Colon (tissue), 2 donors: ENCODE measurements at regions not wholly inside any gene's neighbourhood (a gene's known extent, or its start where the extent isn't known, plus 50 kb on each side); places are given as distances from the start of the nearest gene placed in this dataset.
"Not testable (repeated sequence)": the region's sequence is repeated elsewhere in the genome, so short reads cannot be mapped to it uniquely, and the experiment has no call there.

Experiments used
- FAIRE-seq: peaks from 2 replicates; lab custom pipeline; 2012; peaks lifted over from hg19 to GRCh38; lab: Jason Lieb, UNC
- donor health status: control.
- donor health status: control.

DNA sequence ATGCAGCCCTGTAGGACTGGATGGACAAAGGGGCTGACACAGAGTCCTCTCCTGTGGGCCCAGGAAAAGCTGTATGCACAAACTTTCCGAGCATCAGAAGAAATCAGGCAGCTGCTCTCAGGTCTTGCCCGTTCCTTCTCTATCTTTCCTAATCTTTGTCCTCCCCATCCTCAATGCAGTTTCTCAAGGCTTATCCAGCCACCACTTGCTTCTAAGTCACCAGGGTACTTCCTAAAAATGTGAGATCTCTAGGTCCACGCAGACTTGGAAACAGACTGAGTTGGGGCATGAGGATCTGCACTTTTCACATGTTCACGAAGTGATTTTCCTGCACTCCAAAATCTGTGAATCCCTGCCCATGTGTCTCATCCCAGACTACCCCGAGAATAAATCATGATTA is 394.5 kb upstream of the SLC35B3 start:
- FAIRE-seq = no peak

DNA sequence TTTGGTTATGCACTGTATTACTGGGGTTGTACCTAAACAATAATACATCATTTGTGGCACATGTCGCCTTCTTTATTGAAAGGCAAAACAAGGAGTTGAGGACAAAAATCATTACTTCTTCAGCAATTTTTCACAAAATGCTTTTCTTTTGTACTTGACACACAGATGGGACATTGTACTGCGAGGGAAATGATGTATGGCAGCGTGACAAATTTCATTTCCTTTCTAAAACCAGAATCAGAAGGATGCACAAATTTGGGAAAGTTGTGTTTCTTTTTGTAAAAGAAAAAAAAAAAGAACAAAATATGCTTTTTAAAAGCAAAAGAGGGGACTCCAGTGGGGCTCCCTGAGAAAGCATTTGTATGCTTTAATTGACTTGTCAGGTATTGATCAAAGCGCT is 394.0 kb upstream of the SLC35B3 start:
- no peak for FAIRE-seq

DNA sequence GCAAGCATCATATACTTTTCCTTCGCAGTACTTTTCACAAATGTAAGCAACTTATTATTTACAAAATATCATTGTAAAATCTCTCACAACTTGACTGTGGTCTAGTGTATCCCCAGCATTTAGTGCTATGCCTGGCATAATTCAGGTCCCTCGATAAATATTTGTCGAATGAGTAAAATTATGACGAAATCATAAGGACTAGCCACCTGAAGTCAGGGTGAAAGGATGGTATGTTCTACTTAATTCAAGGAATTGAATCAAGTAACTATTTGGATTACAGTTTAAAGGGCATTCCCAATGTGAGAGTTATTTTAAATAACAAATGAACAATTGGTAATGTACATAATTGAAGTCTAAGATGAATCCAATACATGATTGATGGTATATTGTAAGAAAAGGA is 393.0 kb upstream of the SLC35B3 start:
- no peak for FAIRE-seq

DNA sequence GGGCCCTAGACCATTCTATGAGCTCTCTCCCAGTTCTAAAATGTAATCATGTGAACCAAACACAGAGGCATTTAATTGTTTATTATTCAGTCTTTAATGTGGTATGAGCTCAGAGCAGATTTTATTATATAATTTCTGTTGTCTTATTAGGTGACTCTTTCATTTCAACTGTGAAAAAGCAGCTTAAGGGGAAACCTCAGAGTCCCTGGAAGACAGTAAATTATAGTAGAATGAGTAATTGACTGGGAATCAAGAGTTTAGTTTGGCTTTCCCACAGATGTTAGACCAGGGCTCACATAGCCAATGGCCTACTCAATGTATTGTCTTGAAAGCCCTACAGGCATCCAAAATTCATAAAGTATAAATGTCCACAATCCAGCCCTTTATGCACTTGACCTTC is 390.4 kb upstream of the SLC35B3 start:
- no peak for FAIRE-seq

DNA sequence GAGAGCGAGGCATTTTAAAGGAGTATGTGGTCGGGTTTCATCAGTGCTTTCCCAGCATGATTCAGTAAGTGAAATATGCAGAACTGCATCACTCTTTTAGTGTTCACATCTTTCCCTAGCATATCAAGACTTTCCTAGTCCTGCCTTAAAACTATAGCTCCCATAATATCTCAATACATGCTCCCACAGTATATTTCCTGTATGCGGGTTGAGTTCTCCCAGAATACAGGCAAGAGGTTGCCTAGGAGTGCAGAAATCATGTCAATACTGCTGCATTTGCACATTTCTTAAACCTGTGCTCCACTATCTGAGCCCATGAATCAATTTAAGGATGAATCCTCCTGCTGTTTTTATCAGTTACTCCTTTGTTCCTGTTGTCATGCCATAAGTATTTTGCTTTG is 386.6 kb upstream of the SLC35B3 start:
- FAIRE-seq = no peak

DNA sequence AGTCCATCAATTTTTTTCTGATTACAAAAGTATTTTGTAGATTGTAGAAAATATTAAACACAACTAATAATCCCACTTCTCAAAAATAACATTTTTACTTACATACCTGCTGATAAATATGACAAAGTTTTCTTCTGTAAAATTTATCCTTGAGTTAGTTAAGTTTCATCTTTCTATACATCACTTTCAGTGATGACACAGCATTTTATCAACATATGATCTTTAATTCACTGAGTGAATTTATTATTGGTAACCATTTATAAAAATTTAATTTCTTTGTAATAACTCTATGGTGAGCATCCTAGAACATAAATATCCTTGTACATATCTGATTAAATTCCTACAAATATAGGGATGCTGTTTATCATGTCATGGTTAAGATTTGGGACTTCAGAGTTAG is 385.0 kb upstream of the SLC35B3 start:
- FAIRE-seq = no peak

DNA sequence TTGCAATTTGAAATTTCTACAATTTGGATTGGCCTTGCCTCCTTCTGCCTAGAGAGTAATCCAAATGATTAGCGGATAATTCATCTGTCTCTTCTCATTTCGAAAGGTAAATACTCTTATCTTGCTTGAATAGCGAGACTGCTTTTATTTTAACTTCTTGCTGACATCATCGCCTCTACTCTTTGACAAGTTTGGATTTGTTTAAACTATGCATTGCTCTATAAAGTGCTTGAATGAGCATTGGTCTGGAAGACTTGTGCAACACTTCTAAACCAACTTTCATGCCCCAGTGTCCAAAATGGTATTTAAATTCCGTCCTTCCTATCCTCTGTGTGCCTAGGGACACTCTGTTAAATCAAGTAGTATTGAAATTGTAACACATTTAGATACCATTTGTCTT is 384.1 kb upstream of the SLC35B3 start:
- FAIRE-seq = no peak

DNA sequence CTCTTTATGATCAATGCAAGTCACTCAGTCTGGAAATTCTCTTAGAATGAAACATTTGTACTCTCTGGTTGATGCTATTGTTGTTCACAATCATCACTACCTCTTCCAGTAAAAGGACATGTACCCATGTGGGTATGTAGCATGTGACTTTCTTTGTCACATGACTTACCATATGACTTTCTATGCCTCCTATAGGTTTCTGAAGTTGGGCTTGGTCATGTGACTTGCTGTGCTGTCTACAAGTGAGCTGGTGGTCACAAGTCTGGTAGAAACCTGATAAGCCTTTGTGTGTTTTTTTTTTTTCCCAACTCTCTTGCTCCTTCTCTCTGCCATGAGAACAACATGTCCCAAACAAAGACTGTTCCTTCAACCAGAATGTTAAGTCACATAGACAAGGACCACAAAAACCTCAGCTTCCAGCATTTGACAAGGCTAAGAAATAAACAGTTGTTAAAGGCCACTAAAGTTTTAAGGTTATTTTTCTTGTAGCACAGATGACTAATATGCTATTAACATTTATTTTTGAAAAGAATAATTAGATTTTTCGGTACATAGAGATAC is 379.2 kb upstream of the SLC35B3 start:
- no peak for FAIRE-seq

DNA sequence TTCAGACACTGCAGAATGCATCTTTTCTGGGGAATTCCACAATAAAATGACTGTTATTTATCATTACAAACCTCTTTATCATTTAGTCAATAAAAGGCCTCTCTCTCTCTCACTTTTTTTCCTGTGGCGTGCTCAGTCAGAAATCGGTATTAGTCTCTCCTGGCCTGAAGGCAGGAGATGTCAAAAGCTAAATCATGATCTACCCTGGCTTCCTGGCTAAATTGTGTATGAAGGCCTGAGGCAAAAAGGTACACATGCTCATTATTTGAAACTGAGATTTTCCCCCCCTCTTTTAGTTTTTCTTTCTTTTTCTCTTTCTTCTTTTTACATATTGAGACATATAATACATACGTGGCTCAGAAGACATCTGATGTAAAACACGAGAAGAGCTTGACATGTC is 375.0 kb upstream of the SLC35B3 start:
- FAIRE-seq = no peak

DNA sequence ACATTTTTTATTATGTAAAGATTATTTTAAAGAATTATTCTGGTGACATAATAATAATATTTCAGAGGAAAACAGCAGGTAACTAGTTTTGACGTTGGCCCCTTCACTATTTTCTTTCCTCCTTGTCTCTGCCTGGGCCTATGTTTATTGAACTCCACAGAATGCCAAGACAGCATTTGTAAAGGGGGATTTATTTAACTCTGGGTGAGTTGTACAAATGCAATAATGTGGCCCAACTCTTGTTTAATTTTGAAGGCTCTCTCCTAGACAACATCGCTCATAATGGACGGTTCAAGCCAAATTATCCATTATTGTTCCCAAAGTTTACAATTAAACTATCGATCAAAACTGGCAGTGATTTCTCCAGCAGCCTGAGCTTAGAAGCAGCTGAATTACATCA is 374.3 kb upstream of the SLC35B3 start:
- no peak for FAIRE-seq

DNA sequence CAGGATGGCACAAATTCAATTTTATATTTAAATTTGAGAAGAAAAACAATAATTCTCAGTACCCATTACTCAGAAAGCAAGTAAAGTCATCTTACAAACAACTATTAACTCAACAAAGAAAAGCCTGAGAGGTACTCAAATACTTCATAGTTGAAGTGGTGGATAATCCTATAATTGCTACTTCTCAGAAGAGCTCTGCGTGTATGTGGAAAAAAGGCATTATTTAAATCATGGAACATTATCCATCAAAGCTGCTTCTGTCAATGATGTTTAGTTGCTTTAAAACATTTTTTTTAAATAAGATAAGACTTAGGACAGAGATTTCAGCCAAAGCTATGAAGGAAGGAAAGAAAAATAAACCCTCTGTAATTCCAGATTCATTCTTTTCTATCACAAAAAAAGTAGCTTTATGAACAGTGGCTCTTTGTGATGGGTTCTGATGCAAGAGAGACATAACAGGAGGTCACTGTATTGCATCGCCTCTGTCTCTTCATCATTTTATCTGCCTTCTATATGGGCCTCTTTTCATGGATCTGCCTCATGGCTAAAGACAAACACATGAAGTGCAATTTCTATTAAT is 367.9 kb upstream of the SLC35B3 start:
- no peak for FAIRE-seq

DNA sequence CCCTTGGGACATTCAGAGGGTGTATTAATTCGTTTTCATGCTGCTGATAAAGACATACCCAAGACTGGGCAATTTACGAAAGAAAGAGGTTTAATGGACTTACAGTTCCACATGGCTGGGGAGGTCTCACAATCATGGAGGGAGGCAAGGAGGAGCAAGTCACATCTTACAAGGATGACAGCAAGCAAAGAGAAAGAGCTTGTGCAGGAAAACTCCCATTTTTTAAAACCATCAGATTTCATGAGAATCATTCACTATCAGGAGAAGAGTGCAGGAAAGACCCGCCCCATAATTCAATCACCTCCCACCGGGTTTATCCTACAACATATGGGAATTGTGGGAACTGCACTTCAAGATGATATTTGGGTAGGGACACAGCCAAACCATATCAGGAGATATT is 367.1 kb upstream of the SLC35B3 start:
- FAIRE-seq = not testable (repeated sequence)

DNA sequence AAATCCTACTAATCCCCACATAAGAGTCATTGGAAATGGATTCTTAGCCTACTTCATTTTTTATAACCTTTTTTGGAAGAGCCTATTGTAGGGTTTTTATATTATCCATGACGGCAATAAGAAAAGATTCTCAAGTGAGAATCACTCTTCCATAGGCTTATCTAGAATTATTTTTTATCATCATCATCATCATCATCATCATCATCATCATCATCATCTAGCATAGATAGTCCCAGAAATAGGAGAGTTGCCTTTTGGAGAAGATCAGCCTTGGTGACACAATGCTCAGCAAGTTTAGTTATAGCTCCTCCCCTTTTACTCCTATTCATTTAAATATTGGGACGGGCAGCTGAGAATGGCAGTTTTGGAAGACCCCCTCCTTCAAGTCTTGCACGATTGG is 359.1 kb upstream of the SLC35B3 start:
- FAIRE-seq = no peak

DNA sequence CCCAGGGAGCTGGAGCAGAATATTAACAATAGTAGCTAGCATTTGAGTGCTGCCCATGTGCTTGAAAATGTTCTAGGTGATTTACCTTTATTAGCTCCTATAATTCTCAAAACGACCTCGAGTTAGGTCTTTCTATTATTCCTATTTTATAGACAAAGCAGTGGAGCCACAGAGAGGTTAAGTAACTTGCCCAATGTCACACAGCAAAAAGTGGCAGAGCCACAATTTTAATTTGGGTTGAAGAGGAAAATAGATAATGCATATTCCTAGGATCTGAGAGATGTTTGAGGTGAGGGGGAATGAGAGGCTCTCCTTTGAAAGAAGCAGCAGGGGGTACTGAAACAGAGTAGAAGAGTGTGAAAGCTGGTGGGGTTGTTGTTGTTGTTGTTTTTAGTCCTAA is 354.5 kb upstream of the SLC35B3 start:
- FAIRE-seq = no peak

DNA sequence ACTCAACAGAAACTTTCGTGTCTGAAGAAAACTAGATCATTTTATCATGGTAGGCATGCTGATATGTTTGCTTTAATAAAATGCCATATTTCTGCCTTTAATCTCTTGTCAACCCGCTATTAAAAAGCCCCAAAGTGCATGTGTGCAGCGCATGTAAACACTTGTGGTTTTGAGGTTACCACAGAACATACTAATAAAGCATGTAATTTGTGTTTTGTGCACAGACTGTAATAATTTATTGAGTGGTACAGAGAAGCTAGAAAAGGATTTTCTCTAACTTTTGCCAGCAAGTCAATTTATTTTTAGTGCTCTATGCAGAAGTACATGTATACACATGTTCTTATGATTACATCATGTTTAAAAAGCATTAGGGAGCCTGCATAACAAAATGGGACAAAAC is 349.9 kb upstream of the SLC35B3 start:
- FAIRE-seq = no peak

DNA sequence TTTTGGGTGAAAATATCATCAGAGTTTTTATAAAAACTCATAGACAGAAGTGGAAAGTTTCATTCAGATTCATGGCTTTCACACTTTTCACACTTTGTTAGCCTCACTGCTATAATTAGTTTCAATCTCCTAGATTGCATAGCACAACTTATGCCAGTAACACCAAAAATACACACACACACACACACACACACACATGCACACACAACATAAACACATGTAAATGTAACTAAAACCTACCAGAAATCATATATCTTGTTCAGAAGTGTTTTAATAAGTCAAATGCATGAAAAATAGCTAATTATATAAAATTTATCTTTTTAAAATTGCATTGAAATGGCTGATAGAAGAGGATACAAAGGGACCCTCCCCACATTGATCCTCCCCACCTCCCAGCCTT is 347.8 kb upstream of the SLC35B3 start:
- FAIRE-seq = no peak

DNA sequence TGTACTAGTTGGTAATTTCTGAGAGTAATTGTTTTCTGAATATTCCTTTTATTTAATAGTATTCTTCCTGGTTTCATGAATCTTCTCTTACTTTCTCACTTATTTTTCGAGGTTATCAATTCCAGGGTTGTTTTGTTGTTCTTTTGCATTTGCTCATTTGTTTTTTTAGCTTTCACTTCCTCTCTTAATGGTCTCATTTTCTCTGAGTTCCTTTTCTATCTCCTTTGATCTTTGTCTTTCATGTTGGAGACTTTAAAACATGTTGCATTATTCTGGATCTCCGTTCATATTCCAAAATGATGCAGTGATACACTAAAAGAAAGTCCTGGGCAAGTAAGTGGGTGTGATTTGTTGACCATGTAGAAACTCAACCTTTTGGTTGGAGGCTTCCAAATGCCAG is 345.3 kb upstream of the SLC35B3 start:
- no peak for FAIRE-seq

DNA sequence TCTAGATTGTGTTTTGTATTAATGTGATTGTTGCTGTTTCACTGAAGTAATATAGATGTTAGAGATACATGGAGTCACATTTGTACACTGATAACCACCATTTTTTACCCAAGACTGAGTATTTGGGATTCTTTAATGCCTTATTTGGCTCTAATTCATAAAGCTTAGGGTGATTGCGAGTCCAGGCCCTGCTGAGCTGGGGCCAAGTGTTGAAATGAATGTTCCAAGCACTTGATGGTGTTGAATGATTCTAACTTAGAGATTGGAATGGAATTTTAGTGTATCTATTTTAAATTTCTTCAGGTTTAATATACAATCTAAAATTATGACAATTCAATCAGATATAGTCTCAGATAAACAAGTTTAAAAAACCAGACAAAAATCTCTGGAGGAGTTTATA is 329.4 kb upstream of the SLC35B3 start:
- no peak for FAIRE-seq

DNA sequence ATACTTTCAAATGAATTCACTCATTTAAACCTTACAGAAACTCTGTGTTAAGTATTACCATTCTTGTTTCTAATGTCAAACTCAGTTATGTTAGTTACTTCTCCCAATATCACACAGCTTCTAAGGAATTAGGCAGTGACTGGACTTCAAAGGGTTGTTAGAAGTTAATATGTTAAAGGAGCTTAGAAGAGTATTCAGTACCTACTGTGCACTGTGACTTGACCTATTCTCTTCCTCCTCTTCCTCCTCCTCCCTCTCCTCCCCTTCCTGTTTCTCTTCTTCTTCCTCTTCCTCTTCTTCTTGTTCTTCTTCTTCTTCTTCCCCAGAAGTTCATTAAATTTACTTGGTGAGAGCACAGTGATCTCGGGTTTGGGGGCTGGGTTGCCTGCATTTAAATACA is 325.6 kb upstream of the SLC35B3 start:
- no peak for FAIRE-seq

DNA sequence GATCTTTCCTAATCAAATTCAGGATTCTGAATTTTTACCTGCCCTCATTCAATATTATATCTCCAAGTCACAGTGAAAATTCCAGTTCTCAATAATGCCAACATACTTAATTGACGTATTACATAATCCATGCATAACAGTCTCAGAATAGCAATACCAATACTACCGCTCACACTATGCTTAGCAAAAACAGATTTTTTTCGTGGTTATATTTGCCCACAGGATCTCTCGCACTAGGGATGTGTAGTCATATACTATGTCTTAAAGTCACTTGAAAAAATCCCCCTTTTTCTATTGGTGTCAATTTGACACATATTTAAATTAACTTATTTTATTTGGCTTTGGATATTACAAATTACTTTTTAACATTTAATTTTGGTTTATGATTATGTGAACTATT is 323.1 kb upstream of the SLC35B3 start:
- FAIRE-seq = no peak

DNA sequence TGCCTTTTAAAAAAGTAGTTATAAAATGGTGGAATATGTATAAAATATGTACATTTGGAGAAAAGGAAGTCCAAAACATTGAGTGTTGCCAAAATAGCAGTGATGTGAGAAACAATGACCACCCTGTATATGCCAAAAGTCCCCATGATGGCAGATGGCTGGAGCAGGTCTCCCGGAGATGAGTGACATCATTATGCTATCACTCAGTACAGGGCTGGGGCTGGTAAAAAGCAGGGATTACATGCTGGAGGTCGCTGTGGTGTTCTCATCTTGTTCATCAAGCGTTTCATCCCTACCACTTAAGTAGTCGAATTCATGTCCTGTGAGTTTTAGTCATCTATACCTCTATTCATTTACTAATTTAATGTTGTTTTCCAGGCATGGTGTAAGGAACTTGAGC is 315.3 kb upstream of the SLC35B3 start:
- FAIRE-seq = no peak

DNA sequence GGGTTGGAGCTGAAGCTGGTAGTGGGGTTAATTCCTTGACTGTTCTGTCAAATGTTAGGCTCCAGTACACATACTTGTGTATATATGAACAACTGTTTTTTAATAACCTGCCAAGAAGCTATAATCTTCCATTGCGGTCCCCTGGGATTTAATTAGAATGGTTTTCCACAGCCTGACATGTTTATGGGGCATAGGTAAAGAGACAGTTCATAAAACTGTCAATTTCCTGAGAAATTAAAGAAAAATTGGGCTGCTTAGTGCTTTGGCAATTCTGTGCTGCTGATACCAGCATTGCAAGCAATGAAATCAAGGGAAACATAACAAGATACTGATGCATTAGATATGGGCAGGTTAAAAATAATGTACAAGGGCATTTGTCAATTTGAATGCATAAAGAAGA is 314.1 kb upstream of the SLC35B3 start:
- no peak for FAIRE-seq

DNA sequence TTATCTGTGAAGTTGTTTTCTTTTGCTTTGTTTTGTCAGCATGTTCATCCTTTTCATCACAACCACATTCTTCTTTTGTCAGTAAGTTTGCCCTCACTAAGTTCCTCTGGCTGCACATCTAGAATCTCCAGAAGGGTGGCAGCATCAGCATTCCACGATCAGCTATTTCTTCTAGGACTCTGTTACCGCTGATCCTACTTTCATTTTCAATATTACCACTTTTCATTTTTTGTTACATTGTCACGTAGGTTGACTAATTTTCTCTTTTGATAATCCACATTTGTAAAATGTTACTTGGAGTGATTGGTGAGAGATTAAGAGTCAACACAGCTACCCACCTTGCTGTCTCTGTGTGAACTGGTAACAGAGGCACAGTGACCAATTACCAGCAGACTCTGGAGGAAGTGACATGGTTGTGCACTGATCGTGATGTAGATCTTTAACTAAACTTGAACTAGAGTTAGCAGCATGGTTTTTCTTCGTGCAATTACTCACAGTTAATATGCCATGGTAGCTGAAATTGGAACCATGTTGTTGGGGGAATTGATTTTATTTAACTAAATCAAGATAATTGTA is 307.9 kb upstream of the SLC35B3 start:
- no peak for FAIRE-seq

DNA sequence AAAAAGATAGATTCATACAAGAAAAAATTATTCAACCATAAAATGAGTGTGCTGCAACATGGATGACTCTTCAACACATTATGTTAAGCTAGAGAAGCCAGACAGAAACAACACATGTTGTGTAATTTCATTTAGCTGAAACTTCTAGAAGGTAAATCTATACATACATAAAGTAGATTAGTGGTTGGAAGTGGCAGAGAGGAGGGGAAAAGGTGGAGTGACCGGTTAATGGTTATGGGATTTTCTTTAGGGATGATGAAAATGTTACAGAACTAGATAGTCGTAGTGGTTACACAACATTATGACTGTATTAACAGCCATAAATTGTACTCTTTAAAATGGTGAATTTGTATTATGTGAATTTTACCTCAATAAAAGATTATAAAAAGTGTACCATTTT is 304.1 kb upstream of the SLC35B3 start:
- FAIRE-seq = no peak

DNA sequence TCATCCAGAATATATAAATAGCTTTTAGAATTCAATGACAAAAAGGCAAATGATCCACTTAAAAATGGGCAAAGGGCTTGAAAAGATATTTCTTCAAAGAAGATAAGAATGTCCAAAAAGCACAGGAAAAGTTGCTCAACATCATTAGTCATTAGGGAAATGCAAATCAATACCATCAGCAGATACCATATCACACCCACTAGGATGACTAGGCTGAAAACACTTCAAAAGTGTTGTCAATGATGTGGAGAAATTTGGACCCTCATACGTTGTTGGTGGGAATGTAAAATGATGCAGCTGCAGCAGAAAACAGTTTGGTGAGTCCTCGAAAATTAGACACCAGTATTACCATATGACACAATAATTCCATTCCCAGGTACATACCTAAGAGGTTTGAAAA is 303.6 kb upstream of the SLC35B3 start:
- no peak for FAIRE-seq
